Naive thymus-derived CD4-positive, alpha-beta T cell (primary cell): ENCODE measurements at regions not wholly inside any gene's neighbourhood (a gene's known extent, or its start where the extent isn't known, plus 50 kb on each side); places are given as distances from the start of the nearest gene placed in this dataset.
"Not testable (repeated sequence)": the region's sequence is repeated elsewhere in the genome, so short reads cannot be mapped to it uniquely, and the experiment has no call there.

Experiments
- ATAC-seq: fragments of 150-1000 bp; cut with Tn5 transposase; 2 replicates; pipeline ENCODE4 v1.10.0; 2021; ENCODE audit warnings: mild to moderate bottlenecking, moderate library complexity
- CTCF ChIA-PET: fragments of 350-600 bp; sonication (Branson Sonifier 250); formaldehyde crosslinking; loops from one replicate; lab custom pipeline; 2021; ENCODE audit warnings: antibody characterized with exemption; lab: Charles Lee
- POLR2A ChIA-PET: fragments of 350-600 bp; sonication (Branson Sonifier 250); formaldehyde crosslinking; loops from one replicate; lab custom pipeline; 2021; ENCODE audit warnings: antibody characterized with exemption, inconsistent platforms; lab: Charles Lee
- DNase-seq, 9 donors: peaks; one replicate each; pipeline versions ENCODE4 v3.0.0 to v3.0.0-alpha.2; 2020 to 2022; ENCODE audit warnings: mixed read lengths in 1 of 9
- H3K27ac ChIP-seq: one replicate; pipeline ENCODE4 v1.7.0; 2013; ENCODE audit warnings: mild to moderate bottlenecking, low read depth, low read length, moderate library complexity
- H3K27me3 ChIP-seq, 2 donors: one replicate each; pipeline ENCODE4 v1.7.0; 2013; ENCODE audit warnings: low read length in 2 of 2, mild to moderate bottlenecking in 2 of 2, moderate library complexity in 2 of 2; ENCODE audit not compliant: control insufficient read depth in 2 of 2, insufficient read depth in 2 of 2
- H3K36me3 ChIP-seq, 3 experiments: 1 replicate in 2 of 3; 2 replicates in 1 of 3; pipeline ENCODE4 v1.7.0; 2013; ENCODE audit warnings: low read length in 3 of 3, mild to moderate bottlenecking in 3 of 3, moderate library complexity in 1 of 3; ENCODE audit not compliant: insufficient read depth in 3 of 3, control insufficient read depth in 2 of 3
- H3K4me1 ChIP-seq, 2 donors: one replicate each; pipeline ENCODE4 v1.7.0; 2013; ENCODE audit warnings: low read length in 2 of 2, mild to moderate bottlenecking in 2 of 2, moderate library complexity in 1 of 2; ENCODE audit not compliant: control insufficient read depth in 2 of 2, insufficient read depth in 2 of 2
- H3K4me3 ChIP-seq: 2 replicates; pipeline ENCODE4 v1.7.0; 2013; ENCODE audit warnings: mild to moderate bottlenecking, low read length
- H3K9me3 ChIP-seq, 3 experiments: 1 replicate in 2 of 3; 2 replicates in 1 of 3; pipeline ENCODE4 v1.7.0; 2013; ENCODE audit warnings: low read length in 3 of 3; ENCODE audit not compliant: control insufficient read depth in 2 of 3
- H3K27ac Mint-ChIP-seq, 9 donors: one replicate each; pipeline ENCODE4 v1.8.0; 2020 to 2022; ENCODE audit warnings: mixed read lengths in 9 of 9, mild to moderate bottlenecking in 8 of 9, moderate library complexity in 5 of 9, inconsistent platforms in 2 of 9
- H3K27me3 Mint-ChIP-seq, 5 donors: one replicate each; pipeline ENCODE4 v1.8.0; 2021 to 2022; ENCODE audit warnings: mixed read lengths in 5 of 5, mild to moderate bottlenecking in 1 of 5
- H3K36me3 Mint-ChIP-seq, 5 donors: one replicate each; pipeline ENCODE4 v1.8.0; 2020 to 2022; ENCODE audit warnings: mixed read lengths in 5 of 5, mild to moderate bottlenecking in 3 of 5, inconsistent platforms in 1 of 5
- H3K4me1 Mint-ChIP-seq, 7 donors: one replicate each; pipeline ENCODE4 v1.8.0; 2020 to 2022; ENCODE audit warnings: mixed read lengths in 7 of 7, mild to moderate bottlenecking in 3 of 7, inconsistent platforms in 1 of 7
- H3K4me3 Mint-ChIP-seq, 10 donors: one replicate each; pipeline ENCODE4 v1.8.0; 2020 to 2022; ENCODE audit warnings: mild to moderate bottlenecking in 10 of 10, mixed read lengths in 10 of 10, moderate library complexity in 6 of 10, inconsistent platforms in 2 of 10
- H3K9me3 Mint-ChIP-seq, 11 donors: one replicate each; pipeline ENCODE4 v1.8.0; 2020 to 2022; ENCODE audit warnings: mixed read lengths in 11 of 11, mild to moderate bottlenecking in 4 of 11, inconsistent platforms in 1 of 11, moderate library complexity in 1 of 11
- intact Hi-C, 2 donors: fragments of 100-400 bp; cut with micrococcal nuclease; formaldehyde crosslinking; loops; one replicate each; pipeline ENCODE4 v1.15.1; 2023

- ChIA-PET CTCF (no interaction called here), POLR2A (no interaction called here)
- ATAC-seq (no peak), DNase-seq (no peak)
- Histone ChIP-seq H3K9me3 (no peaks in the 10 kb centered on the region), H3K27ac (no peak overlapping the region), H3K36me3 (no peaks in the 10 kb centered on the region), H3K4me3 (no peak overlapping the region), H3K4me1 (no peaks in the 10 kb centered on the region), H3K27me3 (no peaks in the 10 kb centered on the region)
- Mint-ChIP-seq H3K27me3 (peaks cover 5 to 22% (median 10%) of the 10 kb centered on the region in 5 donors), H3K4me3 (no peak overlapping the region), H3K27ac (no peak overlapping the region), H3K9me3 (no peaks in the 10 kb centered on the region), H3K36me3 (no peaks in the 10 kb centered on the region), H3K4me1 (no peaks in the 10 kb centered on the region)
- intact Hi-C loops: no loop called here
These were observed 89.8 kb upstream of the MAP3K7 start for GRCh38 chr6:90676516-90677300.

DNA sequence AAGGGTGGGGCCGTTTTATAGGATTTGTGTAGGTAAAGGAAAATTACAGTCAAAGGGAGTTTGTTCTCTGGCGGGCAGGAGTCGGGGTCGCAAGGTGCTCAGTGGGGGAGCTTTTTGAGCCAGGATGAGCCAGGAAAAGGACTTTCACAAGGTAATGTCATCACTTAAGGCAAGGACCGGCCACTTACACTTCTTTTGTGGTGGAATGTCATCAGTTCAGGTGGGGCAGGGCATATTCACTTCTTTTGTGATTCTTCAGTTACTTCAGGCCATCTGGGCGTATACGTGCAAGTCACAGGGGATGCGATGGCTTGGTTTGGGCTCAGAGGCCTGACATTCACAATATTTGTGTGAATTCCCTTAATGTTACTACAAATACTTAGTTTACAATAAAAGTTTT is 88.2 kb upstream of the MAP3K7 start:
- ATAC-seq, H3K27ac ChIP-seq, H3K36me3 Mint-ChIP-seq, H3K4me3 Mint-ChIP-seq, intact Hi-C loops, POLR2A ChIA-PET, CTCF ChIA-PET, H3K9me3 ChIP-seq, H3K4me1 Mint-ChIP-seq, H3K4me1 ChIP-seq, DNase-seq, H3K36me3 ChIP-seq, H3K27me3 ChIP-seq, H3K9me3 Mint-ChIP-seq, H3K4me3 ChIP-seq, H3K27ac Mint-ChIP-seq: not testable (repeated sequence)
- H3K27me3 Mint-ChIP-seq: peaks cover 0 to 22% (median 10%) of the 10 kb centered on the region in 5 donors

DNA sequence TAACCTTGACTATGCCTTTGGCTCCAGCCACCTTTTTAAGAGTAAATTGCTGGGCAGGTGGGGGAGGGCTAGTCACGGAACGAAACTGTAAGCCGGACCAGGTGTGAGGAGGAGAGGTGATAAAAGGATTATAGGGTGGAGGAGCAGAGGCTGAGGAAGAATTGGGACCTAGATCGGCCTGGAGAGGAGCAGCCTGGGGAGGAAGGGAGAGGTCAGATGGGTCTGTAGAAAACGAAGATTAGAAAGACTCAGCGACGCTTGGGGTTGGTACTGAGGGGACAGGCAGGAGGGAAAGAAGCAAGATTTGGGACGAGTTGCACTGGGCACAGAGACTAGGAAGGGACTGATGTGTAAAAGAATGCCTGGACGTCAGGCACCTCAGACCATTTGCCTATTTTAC is 87.2 kb upstream of the MAP3K7 start:
- H3K4me3 Mint-ChIP-seq, CTCF ChIA-PET, H3K36me3 ChIP-seq, POLR2A ChIA-PET, H3K27me3 ChIP-seq, H3K4me3 ChIP-seq, H3K27ac ChIP-seq, H3K27ac Mint-ChIP-seq, ATAC-seq, DNase-seq, H3K9me3 ChIP-seq, H3K9me3 Mint-ChIP-seq, H3K4me1 ChIP-seq, H3K4me1 Mint-ChIP-seq, intact Hi-C loops, H3K36me3 Mint-ChIP-seq: not testable (repeated sequence)
- H3K27me3 Mint-ChIP-seq: peaks cover 0 to 14% (median 10%) of the 10 kb centered on the region in 5 donors

DNA sequence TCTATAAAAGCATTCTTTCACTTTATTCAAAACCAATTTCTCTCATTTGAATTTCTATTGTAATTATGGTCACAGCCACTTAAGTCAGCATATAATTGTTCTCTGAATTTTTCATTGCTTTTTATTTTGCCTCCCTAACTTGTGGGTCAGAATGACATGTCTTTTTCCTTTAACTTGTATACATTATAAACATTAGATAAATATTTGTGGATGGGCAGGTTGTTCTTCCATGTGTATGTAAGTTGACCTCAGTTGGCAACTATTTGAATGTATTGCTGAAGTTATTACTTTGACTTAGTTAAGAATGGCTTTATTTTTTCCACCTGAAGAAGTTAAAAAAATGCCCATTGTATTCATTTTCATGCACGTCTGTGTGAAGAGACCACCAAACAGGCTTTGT is 83.0 kb upstream of the MAP3K7 start:
- CTCF ChIA-PET: no interaction called here
- Mint-ChIP-seq H3K36me3 (no peaks in the 10 kb centered on the region), H3K4me3 (no peak overlapping the region), H3K4me1 (no peaks in the 10 kb centered on the region), H3K9me3 (peaks cover 0 to 2% (median 0%) of the 10 kb centered on the region in 11 donors), H3K27ac (no peak overlapping the region), H3K27me3 (peaks cover 6 to 15% (median 12%) of the 10 kb centered on the region in 5 donors)
- ATAC-seq (no peak), DNase-seq (no peak)
- no peak overlapping the region for H3K4me3 ChIP-seq
- no peaks in the 10 kb centered on the region for H3K4me1 ChIP-seq
- no peak overlapping the region for H3K27ac ChIP-seq
- H3K9me3 ChIP-seq: no peaks in the 10 kb centered on the region
- H3K36me3 ChIP-seq: no peaks in the 10 kb centered on the region
- POLR2A ChIA-PET: no interaction called here
- H3K27me3 ChIP-seq: no peaks in the 10 kb centered on the region
- intact Hi-C loops: no loop called here

GRCh38 chr6:90669420-90669819 is 82.5 kb upstream of the MAP3K7 start:
- Mint-ChIP-seq H3K4me1 (no peaks in the 10 kb centered on the region), H3K9me3 (peaks cover 0 to 3% (median 0%) of the 10 kb centered on the region in 11 donors), H3K36me3 (no peaks in the 10 kb centered on the region), H3K27ac (no peak overlapping the region), H3K27me3 (peaks cover 6 to 18% (median 11%) of the 10 kb centered on the region in 5 donors), H3K4me3 (no peak overlapping the region)
- Histone ChIP-seq H3K27ac (no peak overlapping the region), H3K27me3 (no peaks in the 10 kb centered on the region), H3K4me1 (no peaks in the 10 kb centered on the region), H3K9me3 (no peaks in the 10 kb centered on the region), H3K36me3 (no peaks in the 10 kb centered on the region), H3K4me3 (no peak overlapping the region)
- ATAC-seq: no peak
- ChIA-PET CTCF (no interaction called here), POLR2A (no interaction called here)
- intact Hi-C loops: no loop called here
- no peak for DNase-seq

DNA sequence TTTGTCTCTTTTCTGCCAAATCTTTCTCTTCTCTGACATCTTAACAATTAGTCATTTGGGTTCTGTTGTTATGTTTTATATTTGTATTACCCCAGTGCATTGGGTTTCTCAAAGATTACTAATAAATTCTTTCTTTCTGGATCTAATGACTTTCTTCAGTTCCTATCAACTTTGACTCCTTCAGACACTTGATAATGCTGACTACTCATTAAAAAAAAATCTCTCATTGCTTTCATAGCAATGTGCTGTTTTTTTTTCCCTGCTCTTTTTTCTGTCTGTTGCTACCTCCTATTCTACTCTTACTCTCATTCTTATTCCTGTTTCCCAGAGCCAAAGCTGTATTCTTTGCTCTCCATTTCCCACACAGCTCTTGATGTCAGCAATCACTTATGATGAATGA is 81.3 kb upstream of the MAP3K7 start:
- DNase-seq (no peak), ATAC-seq (no peak)
- H3K27me3 Mint-ChIP-seq: peaks cover 6 to 19% (median 8%) of the 10 kb centered on the region in 5 donors
- no peaks in the 10 kb centered on the region for H3K36me3 Mint-ChIP-seq
- no peak overlapping the region for H3K27ac Mint-ChIP-seq
- H3K4me3 Mint-ChIP-seq: no peak overlapping the region
- no peaks in the 10 kb centered on the region for H3K36me3 ChIP-seq
- intact Hi-C loops: no loop called here
- H3K4me3 ChIP-seq: no peak overlapping the region
- ChIA-PET CTCF (no interaction called here), POLR2A (no interaction called here)
- H3K4me1 ChIP-seq: no peaks in the 10 kb centered on the region
- H3K27me3 ChIP-seq: no peaks in the 10 kb centered on the region
- peaks cover 0 to 12% (median 2%) of the 10 kb centered on the region in 11 donors for H3K9me3 Mint-ChIP-seq
- H3K9me3 ChIP-seq: peaks cover 0 to 7% (median 0%) of the 10 kb centered on the region in 3 experiments
- H3K4me1 Mint-ChIP-seq: no peaks in the 10 kb centered on the region
- no peak overlapping the region for H3K27ac ChIP-seq

DNA sequence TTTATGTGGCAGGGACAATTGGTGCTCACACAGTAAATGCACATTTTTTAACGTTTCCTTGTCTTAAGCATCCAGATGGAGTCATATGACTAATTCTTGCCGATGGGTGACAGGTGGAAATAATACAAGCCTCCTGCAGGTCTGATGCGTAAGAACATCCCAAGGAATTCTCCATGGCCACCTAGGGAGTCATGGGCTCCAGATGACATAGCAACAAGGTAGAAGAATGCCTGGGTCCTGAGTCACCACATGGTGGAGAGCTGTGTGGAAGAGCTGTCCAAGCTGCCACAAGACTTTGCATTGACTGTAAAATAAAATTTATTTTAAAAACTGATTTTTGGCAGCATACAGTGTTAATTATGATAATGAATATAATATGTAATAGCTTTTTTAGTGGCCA is 77.0 kb upstream of the MAP3K7 start:
- Histone ChIP-seq H3K36me3 (no peaks in the 10 kb centered on the region), H3K4me3 (no peak overlapping the region), H3K27ac (no peak overlapping the region), H3K9me3 (peaks cover 0 to 11% (median 0%) of the 10 kb centered on the region in 3 experiments), H3K4me1 (no peaks in the 10 kb centered on the region), H3K27me3 (no peaks in the 10 kb centered on the region)
- intact Hi-C loops: no loop called here
- H3K9me3 Mint-ChIP-seq: peaks cover 0 to 22% (median 7%) of the 10 kb centered on the region in 11 donors
- peaks cover 0 to 4% (median 0%) of the 10 kb centered on the region in 5 donors for H3K36me3 Mint-ChIP-seq
- no peak overlapping the region for H3K27ac Mint-ChIP-seq
- H3K4me3 Mint-ChIP-seq: no peak overlapping the region
- no peaks in the 10 kb centered on the region for H3K4me1 Mint-ChIP-seq
- ATAC-seq (no peak), DNase-seq (no peak)
- ChIA-PET CTCF (no interaction called here), POLR2A (interaction anchor here (0.7 kb wide), 1 partner anchor 26 kb away, joined by 3 read pairs; no protein-coding TSS in a partner anchor)
- H3K27me3 Mint-ChIP-seq: peaks cover 6 to 26% (median 13%) of the 10 kb centered on the region in 5 donors
